Caco-2 (cell line): ENCODE measurements at regions not wholly inside any gene's neighbourhood (a gene's known extent, or its start where the extent isn't known, plus 50 kb on each side); places are given as distances from the start of the nearest gene placed in this dataset.
"Not testable (repeated sequence)": the region's sequence is repeated elsewhere in the genome, so short reads cannot be mapped to it uniquely, and the experiment has no call there.

Experiments used
- BruUV-seq: library from RNA; stranded (reverse); fragments of 400-500 nt; replicated peaks from 2 replicates; lab custom pipeline; 2021; lab: Mats Ljungman, UMichigan
- CTCF ChIA-PET: fragments of 300-600 bp; sonication (Branson Sonifier 250); formaldehyde crosslinking; loops from one replicate; lab custom pipeline; 2022; ENCODE audit warnings: antibody characterized with exemption; lab: Charles Lee
- POLR2A ChIA-PET: fragments of 300-600 bp; sonication (Branson Sonifier 250); formaldehyde crosslinking; loops from one replicate; lab custom pipeline; 2022; ENCODE audit warnings: antibody characterized with exemption; lab: Charles Lee
- DNase-seq, 2 experiments: peaks; one replicate each; pipeline versions ENCODE4 v3.0.0 to v3.0.0-alpha.2; 2020 to 2022
- H3K27me3 ChIP-seq: replicated peaks from 2 replicates; pipeline ENCODE4 v1.6.0; 2011; ENCODE audit warnings: low read length; ENCODE audit not compliant: control insufficient read depth, insufficient read depth
- H3K36me3 ChIP-seq: 2 replicates; pipeline ENCODE4 v1.5.1; 2011; ENCODE audit warnings: low read length; ENCODE audit not compliant: control insufficient read depth, insufficient read depth
- H3K4me1 ChIP-seq: fragments of 250-450 bp; sonication (Bioruptor Pico); 2 replicates; pipeline ENCODE4 v1.5.1; 2020; ENCODE audit warnings: mild to moderate bottlenecking
- H3K4me3 ChIP-seq: 2 replicates; pipeline ENCODE4 v1.5.1; 2011; ENCODE audit warnings: low read depth, mild to moderate bottlenecking, control low read depth, low read length
- H3K9me3 ChIP-seq: fragments of 250-450 bp; sonication (Bioruptor Pico); 2 replicates; pipeline ENCODE4 v1.5.1; 2020; ENCODE audit warnings: mild to moderate bottlenecking, moderate library complexity
- H3K27ac Mint-ChIP-seq: one replicate; pipeline ENCODE4 v1.8.0; 2022; ENCODE audit warnings: mixed read lengths; ENCODE audit not compliant: unreplicated experiment
- H3K27me3 Mint-ChIP-seq: one replicate; pipeline ENCODE4 v1.8.0; 2022; ENCODE audit warnings: mixed read lengths; ENCODE audit not compliant: insufficient read depth, unreplicated experiment
- H3K36me3 Mint-ChIP-seq: one replicate; pipeline ENCODE4 v1.8.0; 2022; ENCODE audit warnings: mild to moderate bottlenecking, mixed read lengths; ENCODE audit not compliant: insufficient read depth, unreplicated experiment
- H3K4me1 Mint-ChIP-seq: one replicate; pipeline ENCODE4 v1.8.0; 2022; ENCODE audit warnings: low read depth, mixed read lengths; ENCODE audit not compliant: unreplicated experiment
- H3K4me3 Mint-ChIP-seq: one replicate; pipeline ENCODE4 v1.8.0; 2022; ENCODE audit warnings: mild to moderate bottlenecking, moderate library complexity, mixed read lengths; ENCODE audit not compliant: unreplicated experiment
- H3K9me3 Mint-ChIP-seq: one replicate; pipeline ENCODE4 v1.8.0; 2022; ENCODE audit warnings: mixed read lengths; ENCODE audit not compliant: unreplicated experiment
- intact Hi-C: fragments of 100-400 bp; cut with micrococcal nuclease; formaldehyde crosslinking; loops from one replicate; pipeline ENCODE4 v1.10.0; 2022; ENCODE audit not compliant: unreplicated experiment
- TF ChIP-seq, protein P1 (sequence below), 2 experiments: fragments of 200-600 bp in 1 of 2; IDR thresholded peaks; 1 replicate in 1 of 2; 2 replicates in 1 of 2; pipeline versions ENCODE4 v1.5.1 to v1.8.0; 2011 to 2022; ENCODE audit warnings: antibody characterized with exemption in 1 of 2, control low read depth in 1 of 2, inconsistent platforms in 1 of 2, low read depth in 1 of 2, low read length in 1 of 2, mild to moderate bottlenecking in 1 of 2, moderate library complexity in 1 of 2; ENCODE audit not compliant: insufficient read depth in 1 of 2, severe bottlenecking in 1 of 2, unreplicated experiment in 1 of 2

DNA sequence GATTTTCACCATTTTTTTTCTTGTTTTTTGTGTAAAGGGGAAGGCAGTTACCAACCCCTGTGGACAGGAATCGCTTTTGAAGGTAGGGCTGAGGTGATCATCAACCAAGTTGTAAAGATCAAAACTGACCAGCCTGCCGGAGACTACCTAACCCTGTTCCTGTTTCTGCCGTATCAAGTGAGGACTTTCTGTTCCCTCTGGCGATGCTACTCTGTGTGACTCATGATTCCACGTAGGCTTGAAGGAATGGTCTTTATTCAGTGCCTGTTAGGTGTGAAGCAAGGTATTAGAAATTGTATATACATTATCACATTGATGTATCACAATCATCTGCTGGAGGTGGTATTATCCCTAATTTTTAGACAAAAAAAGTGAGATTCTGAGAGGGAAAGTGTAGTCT, 161.3 kb downstream of the SOX4 start:
- TF ChIP-seq, protein P1, sequence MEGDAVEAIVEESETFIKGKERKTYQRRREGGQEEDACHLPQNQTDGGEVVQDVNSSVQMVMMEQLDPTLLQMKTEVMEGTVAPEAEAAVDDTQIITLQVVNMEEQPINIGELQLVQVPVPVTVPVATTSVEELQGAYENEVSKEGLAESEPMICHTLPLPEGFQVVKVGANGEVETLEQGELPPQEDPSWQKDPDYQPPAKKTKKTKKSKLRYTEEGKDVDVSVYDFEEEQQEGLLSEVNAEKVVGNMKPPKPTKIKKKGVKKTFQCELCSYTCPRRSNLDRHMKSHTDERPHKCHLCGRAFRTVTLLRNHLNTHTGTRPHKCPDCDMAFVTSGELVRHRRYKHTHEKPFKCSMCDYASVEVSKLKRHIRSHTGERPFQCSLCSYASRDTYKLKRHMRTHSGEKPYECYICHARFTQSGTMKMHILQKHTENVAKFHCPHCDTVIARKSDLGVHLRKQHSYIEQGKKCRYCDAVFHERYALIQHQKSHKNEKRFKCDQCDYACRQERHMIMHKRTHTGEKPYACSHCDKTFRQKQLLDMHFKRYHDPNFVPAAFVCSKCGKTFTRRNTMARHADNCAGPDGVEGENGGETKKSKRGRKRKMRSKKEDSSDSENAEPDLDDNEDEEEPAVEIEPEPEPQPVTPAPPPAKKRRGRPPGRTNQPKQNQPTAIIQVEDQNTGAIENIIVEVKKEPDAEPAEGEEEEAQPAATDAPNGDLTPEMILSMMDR (IDR thresholded peaks at IDR 0.05; ENCODE audit: insufficient read depth in 1 of 2, low read depth in 1 of 2, low read length in 1 of 2, severe bottlenecking in 1 of 2, unreplicated experiment in 1 of 2): no peak
- intact Hi-C loops: no loop called here
- Mint-ChIP-seq H3K9me3 (no peaks in the 10 kb centered on the region), H3K4me3 (no peak overlapping the region), H3K27me3 (no peaks in the 10 kb centered on the region), H3K27ac (no peak overlapping the region), H3K36me3 (no peaks in the 10 kb centered on the region), H3K4me1 (peaks cover 20% of the 10 kb centered on the region)
- H3K27me3 ChIP-seq: no peaks in the 10 kb centered on the region
- BruUV-seq: no TSS peak
- H3K4me3 ChIP-seq: no peak overlapping the region
- CTCF ChIA-PET: no interaction called here
- peaks cover 17% of the 10 kb centered on the region for H3K4me1 ChIP-seq
- DNase-seq: no peak
- no peaks in the 10 kb centered on the region for H3K36me3 ChIP-seq
- H3K9me3 ChIP-seq: no peaks in the 10 kb centered on the region
- POLR2A ChIA-PET: no interaction called here

DNA sequence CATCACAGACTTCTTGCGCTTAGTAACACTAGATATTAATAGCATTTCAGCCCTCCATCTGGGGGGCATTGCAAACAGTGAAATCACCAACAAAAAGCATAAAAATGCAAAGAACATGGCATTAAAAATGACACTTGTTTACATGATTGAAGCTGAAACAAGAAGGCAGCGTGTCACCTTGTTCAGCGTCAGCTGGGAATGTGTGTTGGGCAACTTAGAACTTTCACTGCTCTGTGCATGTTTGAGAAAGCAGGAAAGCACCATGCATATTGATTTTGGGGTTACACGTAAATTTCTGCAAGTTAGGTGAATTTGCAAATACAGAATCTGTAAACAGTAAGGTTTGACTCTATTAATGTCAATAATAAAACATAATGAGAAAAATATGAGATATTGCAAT, 162.9 kb downstream of the SOX4 start:
- intact Hi-C loops: no loop called here
- BruUV-seq: no TSS peak
- no peak overlapping the region for H3K27ac Mint-ChIP-seq

DNA sequence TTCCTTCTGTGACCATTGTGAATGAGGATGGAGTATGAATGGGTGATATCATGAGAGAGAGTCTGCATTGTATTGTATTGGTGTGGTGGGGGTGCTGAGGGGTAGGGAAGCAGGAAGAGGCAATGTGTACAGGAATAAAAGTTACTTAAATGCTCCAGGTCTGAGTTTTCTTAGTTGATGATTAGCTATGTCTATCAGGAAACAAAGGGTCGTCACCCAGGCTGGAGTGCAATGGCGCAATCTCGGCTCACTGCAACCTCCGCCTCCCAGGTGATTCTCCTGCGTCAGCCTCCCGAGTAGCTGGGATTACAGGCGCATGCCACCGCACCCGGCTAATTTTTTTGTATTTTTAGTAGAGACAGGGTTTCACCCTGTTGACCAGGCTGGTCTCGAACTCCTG, 163.8 kb downstream of the SOX4 start:
- POLR2A ChIA-PET, H3K9me3 Mint-ChIP-seq, BruUV-seq, H3K4me3 ChIP-seq, H3K36me3 ChIP-seq, intact Hi-C loops, DNase-seq, H3K4me3 Mint-ChIP-seq, H3K27me3 Mint-ChIP-seq, H3K9me3 ChIP-seq, H3K27me3 ChIP-seq, H3K27ac Mint-ChIP-seq, CTCF ChIA-PET, H3K36me3 Mint-ChIP-seq: not testable (repeated sequence)
- peaks cover 20% of the 10 kb centered on the region for H3K4me1 Mint-ChIP-seq
- H3K4me1 ChIP-seq: peaks cover 14% of the 10 kb centered on the region

More for the DNA sequence above, 162.9 kb downstream of the SOX4 start:
- CTCF ChIA-PET: no interaction called here
- Histone ChIP-seq H3K36me3 (no peaks in the 10 kb centered on the region), H3K4me3 (no peak overlapping the region), H3K27me3 (no peaks in the 10 kb centered on the region), H3K9me3 (no peaks in the 10 kb centered on the region), H3K4me1 (peaks cover 17% of the 10 kb centered on the region)
- no peaks in the 10 kb centered on the region for H3K36me3 Mint-ChIP-seq
- TF ChIP-seq, protein P1 (IDR thresholded peaks at IDR 0.05; ENCODE audit: insufficient read depth in 1 of 2, low read depth in 1 of 2, low read length in 1 of 2, severe bottlenecking in 1 of 2, unreplicated experiment in 1 of 2): no peak
- no peak overlapping the region for H3K4me3 Mint-ChIP-seq
- no peaks in the 10 kb centered on the region for H3K27me3 Mint-ChIP-seq
- DNase-seq: no peak
- H3K4me1 Mint-ChIP-seq: peaks cover 20% of the 10 kb centered on the region
- H3K9me3 Mint-ChIP-seq: no peaks in the 10 kb centered on the region
- POLR2A ChIA-PET: interaction anchor here (0.5 kb wide), 1 partner anchor 310 kb away, joined by 4 read pairs; no protein-coding TSS in a partner anchor

DNA sequence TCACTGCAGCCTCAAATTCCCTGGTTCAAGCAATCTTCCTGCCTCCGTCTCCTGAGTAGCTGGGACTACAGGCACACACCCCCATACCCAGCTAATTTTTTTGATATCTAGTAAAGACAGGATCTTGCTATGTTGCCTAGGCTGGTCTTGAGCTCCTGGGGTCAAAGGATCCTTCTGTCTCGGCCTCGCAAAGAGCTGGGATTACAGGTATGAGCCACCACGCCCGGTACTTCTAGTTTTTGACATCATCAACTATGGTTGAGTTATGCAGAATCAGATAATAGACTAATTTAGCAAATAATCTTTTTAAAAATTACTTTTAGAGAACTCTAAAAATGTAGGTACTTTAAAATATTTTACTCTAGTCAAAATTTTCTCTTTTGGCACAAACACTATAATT, 166.2 kb downstream of the SOX4 start:
- H3K27ac Mint-ChIP-seq: no peak overlapping the region
- ChIA-PET CTCF (no interaction called here), POLR2A (interaction anchor here (0.6 kb wide), 1 partner anchor 429 kb away, joined by 3 read pairs; no protein-coding TSS in a partner anchor)
- BruUV-seq: no TSS peak
- peaks cover 7% of the 10 kb centered on the region for H3K4me1 Mint-ChIP-seq
- no peaks in the 10 kb centered on the region for H3K36me3 Mint-ChIP-seq
- Histone ChIP-seq H3K4me1 (no peaks in the 10 kb centered on the region), H3K27me3 (no peaks in the 10 kb centered on the region), H3K36me3 (no peaks in the 10 kb centered on the region), H3K4me3 (no peak overlapping the region), H3K9me3 (no peaks in the 10 kb centered on the region)
- intact Hi-C loops: no loop called here
- no peaks in the 10 kb centered on the region for H3K9me3 Mint-ChIP-seq
- H3K4me3 Mint-ChIP-seq: no peak overlapping the region
- no peaks in the 10 kb centered on the region for H3K27me3 Mint-ChIP-seq
- DNase-seq: no peak
- TF ChIP-seq, protein P1 (IDR thresholded peaks at IDR 0.05; ENCODE audit: insufficient read depth in 1 of 2, low read depth in 1 of 2, low read length in 1 of 2, severe bottlenecking in 1 of 2, unreplicated experiment in 1 of 2): no peak

DNA sequence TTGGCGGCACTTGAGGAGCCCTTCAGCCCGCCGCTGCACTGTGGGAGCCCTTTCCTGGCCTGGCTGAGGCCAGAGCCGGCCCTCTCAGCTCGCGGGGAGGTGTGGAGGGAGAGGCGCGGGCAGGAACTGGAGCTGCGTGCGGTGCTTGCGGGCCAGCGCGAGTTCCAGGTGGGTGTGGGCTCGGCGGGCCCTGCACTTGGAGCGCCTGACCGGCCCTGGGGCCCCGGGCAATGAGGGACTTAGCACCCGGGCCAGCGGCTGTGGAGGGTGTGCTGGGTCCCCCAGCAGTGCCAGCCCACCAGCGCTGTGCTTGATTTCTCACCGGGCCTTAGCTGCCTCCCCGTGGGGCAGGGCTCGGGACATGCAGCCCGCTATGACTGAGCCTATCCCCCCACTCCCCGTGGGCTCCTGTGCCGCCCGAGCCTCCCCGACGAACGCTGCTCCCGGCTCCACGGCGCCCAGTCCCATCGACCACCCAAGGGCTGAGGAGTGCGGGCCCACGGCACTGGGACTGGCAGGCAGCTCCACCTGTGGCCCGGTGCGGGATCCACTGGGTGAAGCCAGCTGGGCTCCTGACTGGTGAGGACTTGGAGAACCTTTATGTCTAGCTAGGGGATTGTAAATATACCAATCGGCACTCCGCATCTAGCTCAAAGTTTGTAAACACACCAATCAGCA, 167.6 kb downstream of the SOX4 start:
- H3K4me1 Mint-ChIP-seq, intact Hi-C loops, H3K27ac Mint-ChIP-seq, BruUV-seq, DNase-seq, H3K4me3 ChIP-seq, H3K36me3 ChIP-seq, H3K27me3 ChIP-seq, H3K27me3 Mint-ChIP-seq, H3K9me3 ChIP-seq, H3K4me3 Mint-ChIP-seq, H3K9me3 Mint-ChIP-seq, POLR2A ChIA-PET, H3K36me3 Mint-ChIP-seq, CTCF ChIA-PET, H3K4me1 ChIP-seq: not testable (repeated sequence)
